Erythroblast (primary cell): ENCODE measurements at regions not wholly inside any gene's neighbourhood (a gene's known extent, or its start where the extent isn't known, plus 50 kb on each side); places are given as distances from the start of the nearest gene placed in this dataset.
"Not testable (repeated sequence)": the region's sequence is repeated elsewhere in the genome, so short reads cannot be mapped to it uniquely, and the experiment has no call there.

Source experiments
- DNase-seq, 2 experiments: peaks; one replicate each; lab custom pipeline; 2025; lab: John Stamatoyannopoulos, UW
- GATA1 ChIP-seq: IDR thresholded peaks from 2 replicates; pipeline ENCODE4 v1.6.1; 2011; ENCODE audit warnings: low read depth, mild to moderate bottlenecking, control low read depth, low read length, moderate library complexity
- POLR2A ChIP-seq: IDR thresholded peaks from 2 replicates; pipeline ENCODE4 v1.6.1; 2011; ENCODE audit warnings: mild to moderate bottlenecking, low read length

GRCh38 chr4:79689740-79690139 lies 281.7 kb upstream of the GK2 start:
- TF ChIP-seq POLR2A, result no peak
- no peak for TF ChIP-seq GATA1

GRCh38 chr4:79688691-79689090 lies 280.7 kb upstream of the GK2 start:
- no peak for DNase-seq
- no peak for TF ChIP-seq POLR2A
- no peak for TF ChIP-seq GATA1

More at GRCh38 chr4:79689740-79690139, 281.7 kb upstream of the GK2 start:
- no peak for DNase-seq

GRCh38 chr4:79687006-79687405 lies 279.0 kb upstream of the GK2 start:
- TF ChIP-seq GATA1, result no peak
- no peak for TF ChIP-seq POLR2A
- no peak for DNase-seq

GRCh38 chr4:79685542-79685941 lies 277.5 kb upstream of the GK2 start:
- DNase-seq, result no peak
- TF ChIP-seq GATA1, result no peak
- no peak for TF ChIP-seq POLR2A

GRCh38 chr4:79684516-79684915 lies 276.5 kb upstream of the GK2 start:
- TF ChIP-seq POLR2A (no peak), GATA1 (no peak)

GRCh38 chr4:79682801-79683530 lies 274.9 kb upstream of the GK2 start:
- DNase-seq, result no peak
- TF ChIP-seq POLR2A, result no peak
- TF ChIP-seq GATA1, result no peak

More at GRCh38 chr4:79684516-79684915, 276.5 kb upstream of the GK2 start:
- no peak for DNase-seq

- no peak for TF ChIP-seq GATA1
- TF ChIP-seq POLR2A, result no peak
- no peak for DNase-seq
These were observed 274.1 kb upstream of the GK2 start for GRCh38 chr4:79682161-79682560.

- DNase-seq, result no peak
- TF ChIP-seq GATA1 (no peak), POLR2A (no peak)
These were observed 271.8 kb upstream of the GK2 start for GRCh38 chr4:79679859-79680258.

GRCh38 chr4:79678472-79679202 lies 270.6 kb upstream of the GK2 start:
- no peak for TF ChIP-seq GATA1
- TF ChIP-seq POLR2A, result no peak
- peak; percentile 5 to 41 for DNase-seq

- no peak for TF ChIP-seq GATA1
- TF ChIP-seq POLR2A, result no peak
- no peak for DNase-seq
These were observed 268.7 kb upstream of the GK2 start for GRCh38 chr4:79676705-79677104.

GRCh38 chr4:79674906-79675305 lies 266.9 kb upstream of the GK2 start:
- DNase-seq, result not testable (repeated sequence)

- no peak for DNase-seq
- TF ChIP-seq POLR2A (no peak), GATA1 (no peak)
These were observed 265.9 kb upstream of the GK2 start for GRCh38 chr4:79673898-79674297.

GRCh38 chr4:79673377-79673776 lies 265.3 kb upstream of the GK2 start:
- no peak for DNase-seq
- TF ChIP-seq POLR2A, result no peak
- no peak for TF ChIP-seq GATA1

GRCh38 chr4:79666875-79667274 lies 258.8 kb upstream of the GK2 start:
- no peak for DNase-seq
- TF ChIP-seq POLR2A (no peak), GATA1 (no peak)
